C4-2B (cell line): ENCODE measurements at regions not wholly inside any gene's neighbourhood (a gene's known extent, or its start where the extent isn't known, plus 50 kb on each side); places are given as distances from the start of the nearest gene placed in this dataset.

Experiments used
- CTCF ChIP-seq: fragments of 450-650 bp; conservative IDR thresholded peaks from 2 replicates; pipeline ENCODE4 v1.5.1; 2017; ENCODE audit warnings: mild to moderate bottlenecking
- ZFX ChIP-seq: fragments of 450-650 bp; IDR thresholded peaks from 2 replicates; pipeline ENCODE4 v1.6.1; 2017

- TF ChIP-seq CTCF (no peak), ZFX (no peak)
These were observed 59.8 kb upstream of the LGALSL start for GRCh38 chr2:64394153-64394552.
